Ishikawa (cell line): ENCODE measurements at regions not wholly inside any gene's neighbourhood (a gene's known extent, or its start where the extent isn't known, plus 50 kb on each side); places are given as distances from the start of the nearest gene placed in this dataset.

ENCODE experiments used
- CREB1 ChIP-seq: IDR thresholded peaks from 2 replicates; pipeline ENCODE4 v1.6.1; 2012; ENCODE audit warnings: low read depth
- EGR1 ChIP-seq: IDR thresholded peaks from 2 replicates; pipeline ENCODE4 v1.6.1; 2012
- EP300 ChIP-seq: IDR thresholded peaks from 2 replicates; pipeline ENCODE4 v1.6.1; 2012; ENCODE audit warnings: borderline replicate concordance
- NFIC ChIP-seq: IDR thresholded peaks from 2 replicates; pipeline ENCODE4 v1.6.1; 2012
- RAD21 ChIP-seq: IDR thresholded peaks from 2 replicates; pipeline ENCODE4 v1.6.1; 2012; ENCODE audit warnings: low read depth
- TAF1 ChIP-seq: IDR thresholded peaks from 2 replicates; pipeline ENCODE4 v1.6.1; 2012; ENCODE audit warnings: low read depth, mild to moderate bottlenecking
- YY1 ChIP-seq: IDR thresholded peaks from 2 replicates; pipeline ENCODE4 v1.6.1; 2012; ENCODE audit warnings: low read depth
- TF ChIP-seq, protein P1 (sequence below): IDR thresholded peaks from 2 replicates; pipeline ENCODE4 v1.6.1; 2012

DNA sequence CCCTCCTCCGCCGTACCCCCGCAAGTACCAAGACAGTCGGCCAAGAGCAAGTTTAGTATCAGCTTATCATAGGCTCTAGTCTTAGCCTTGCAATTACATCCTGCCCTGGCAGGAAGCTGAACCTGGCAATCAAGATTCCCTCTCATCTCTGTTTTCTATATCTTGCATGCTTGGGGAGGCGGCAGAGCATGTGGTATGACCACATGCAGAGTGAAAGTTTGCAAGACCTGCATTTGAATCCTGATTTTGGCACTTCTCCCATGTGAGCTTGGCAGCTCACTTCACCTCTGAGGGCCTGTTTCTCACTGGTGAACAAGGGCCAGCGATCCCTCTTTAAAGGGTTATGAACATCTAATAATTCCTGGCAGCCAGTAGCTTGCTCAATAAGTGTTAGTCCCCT, 106.1 kb upstream of the FRMD4B start:
- TF ChIP-seq EP300 (no peak), RAD21 (no peak), YY1 (no peak), TAF1 (no peak), EGR1 (no peak), NFIC (no peak), CREB1 (no peak)
- TF ChIP-seq, protein P1, sequence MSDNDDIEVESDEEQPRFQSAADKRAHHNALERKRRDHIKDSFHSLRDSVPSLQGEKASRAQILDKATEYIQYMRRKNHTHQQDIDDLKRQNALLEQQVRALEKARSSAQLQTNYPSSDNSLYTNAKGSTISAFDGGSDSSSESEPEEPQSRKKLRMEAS, result no peak
